Epithelial cell of proximal tubule (primary cell): ENCODE measurements at regions not wholly inside any gene's neighbourhood (a gene's known extent, or its start where the extent isn't known, plus 50 kb on each side); places are given as distances from the start of the nearest gene placed in this dataset.

Source experiments
- DNase-seq: peaks from one replicate; pipeline ENCODE4 v3.0.0-alpha.2; 2011; ENCODE audit warnings: low read depth
- H3K4me3 ChIP-seq: 2 replicates; pipeline ENCODE4 v1.5.1; 2011; ENCODE audit warnings: low read depth, mild to moderate bottlenecking, low read length
- TF ChIP-seq, protein P1 (sequence below): conservative IDR thresholded peaks from 2 replicates; pipeline ENCODE4 v1.5.1; 2012; ENCODE audit warnings: low read depth, mild to moderate bottlenecking, low read length

DNA sequence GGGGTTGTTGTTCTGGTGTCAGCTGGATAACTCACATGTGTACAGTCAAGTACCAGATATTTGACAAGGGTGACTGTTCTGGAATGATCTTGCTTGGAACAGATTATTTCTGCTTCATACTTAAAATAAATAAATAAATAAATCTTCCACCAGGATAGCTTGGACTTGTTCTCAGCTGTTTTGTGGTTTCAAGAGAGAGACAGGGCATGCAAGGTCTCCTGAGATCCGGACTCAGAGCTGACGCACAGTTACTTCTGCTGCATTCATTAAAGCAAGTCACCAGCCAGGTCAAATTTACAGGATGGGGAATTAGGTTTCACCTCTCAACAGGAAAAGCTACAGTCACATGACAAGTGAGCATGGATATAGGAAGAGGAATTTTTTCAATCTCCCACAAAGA, 285.0 kb upstream of the SPTLC3 start:
- DNase-seq: peak; percentile 16
- no peak overlapping the region for H3K4me3 ChIP-seq
- TF ChIP-seq, protein P1, sequence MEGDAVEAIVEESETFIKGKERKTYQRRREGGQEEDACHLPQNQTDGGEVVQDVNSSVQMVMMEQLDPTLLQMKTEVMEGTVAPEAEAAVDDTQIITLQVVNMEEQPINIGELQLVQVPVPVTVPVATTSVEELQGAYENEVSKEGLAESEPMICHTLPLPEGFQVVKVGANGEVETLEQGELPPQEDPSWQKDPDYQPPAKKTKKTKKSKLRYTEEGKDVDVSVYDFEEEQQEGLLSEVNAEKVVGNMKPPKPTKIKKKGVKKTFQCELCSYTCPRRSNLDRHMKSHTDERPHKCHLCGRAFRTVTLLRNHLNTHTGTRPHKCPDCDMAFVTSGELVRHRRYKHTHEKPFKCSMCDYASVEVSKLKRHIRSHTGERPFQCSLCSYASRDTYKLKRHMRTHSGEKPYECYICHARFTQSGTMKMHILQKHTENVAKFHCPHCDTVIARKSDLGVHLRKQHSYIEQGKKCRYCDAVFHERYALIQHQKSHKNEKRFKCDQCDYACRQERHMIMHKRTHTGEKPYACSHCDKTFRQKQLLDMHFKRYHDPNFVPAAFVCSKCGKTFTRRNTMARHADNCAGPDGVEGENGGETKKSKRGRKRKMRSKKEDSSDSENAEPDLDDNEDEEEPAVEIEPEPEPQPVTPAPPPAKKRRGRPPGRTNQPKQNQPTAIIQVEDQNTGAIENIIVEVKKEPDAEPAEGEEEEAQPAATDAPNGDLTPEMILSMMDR: no peak

DNA sequence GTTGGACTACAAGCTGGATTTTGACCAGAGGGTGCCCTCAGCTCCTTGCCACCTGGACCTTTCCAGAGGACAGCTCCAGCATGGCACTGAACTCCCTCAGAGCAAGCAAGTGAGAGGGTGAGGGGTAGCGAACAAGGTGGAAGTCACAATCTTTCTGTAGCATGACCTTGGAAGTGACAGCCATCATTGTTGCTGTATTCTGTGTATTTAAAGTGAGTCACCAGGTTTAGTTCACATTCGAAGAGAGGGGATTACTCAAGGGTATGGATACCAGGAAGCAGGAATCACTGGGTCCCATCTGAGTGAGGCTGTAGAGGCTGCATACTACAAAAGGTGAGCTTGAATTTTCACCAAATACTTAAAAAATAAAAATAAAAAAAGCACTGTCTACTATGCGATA, 280.0 kb upstream of the SPTLC3 start:
- TF ChIP-seq, protein P1: no peak
- H3K4me3 ChIP-seq: no peak overlapping the region
- DNase-seq: no peak

DNA sequence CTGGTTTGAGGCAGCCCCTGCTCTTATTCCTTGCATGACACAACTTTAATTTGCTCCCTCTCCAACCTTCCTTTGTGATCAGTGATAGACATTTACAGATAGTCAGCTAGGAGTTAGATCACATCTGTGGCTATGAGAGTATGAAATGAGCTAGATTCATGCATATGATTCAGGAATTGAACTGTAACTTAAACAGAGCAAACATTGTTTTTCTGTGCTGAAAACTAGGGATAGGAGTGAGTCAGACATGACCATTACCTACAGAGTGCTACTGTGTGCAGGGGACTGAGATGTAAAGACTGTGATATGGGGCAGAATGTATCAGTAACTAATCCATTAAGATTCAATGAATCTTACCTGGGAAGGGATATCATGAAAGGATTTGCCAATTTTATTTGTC, 279.4 kb upstream of the SPTLC3 start:
- TF ChIP-seq, protein P1: no peak
- no peak for DNase-seq
- no peak overlapping the region for H3K4me3 ChIP-seq

DNA sequence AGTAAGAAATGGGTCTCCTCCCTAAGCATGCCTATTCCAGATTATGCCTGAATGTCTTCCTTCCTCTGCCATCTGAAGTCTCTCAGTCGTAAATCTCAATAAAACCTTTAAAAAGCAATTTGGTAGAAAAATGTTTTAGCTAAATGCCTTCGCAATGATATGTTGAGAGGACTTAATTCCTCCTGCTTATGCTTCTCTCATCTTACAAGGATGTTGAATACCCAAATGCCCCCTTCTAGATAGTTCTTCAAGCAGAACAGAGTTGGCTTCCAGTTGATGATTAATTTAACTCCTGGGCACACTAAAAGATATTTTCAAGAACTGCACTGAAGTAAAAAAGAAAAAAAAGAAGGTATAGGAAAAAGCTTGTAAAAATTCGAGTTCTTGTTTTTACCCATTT, 275.0 kb upstream of the SPTLC3 start:
- H3K4me3 ChIP-seq: no peak overlapping the region
- DNase-seq: peak; percentile 25
- TF ChIP-seq, protein P1: no peak

DNA sequence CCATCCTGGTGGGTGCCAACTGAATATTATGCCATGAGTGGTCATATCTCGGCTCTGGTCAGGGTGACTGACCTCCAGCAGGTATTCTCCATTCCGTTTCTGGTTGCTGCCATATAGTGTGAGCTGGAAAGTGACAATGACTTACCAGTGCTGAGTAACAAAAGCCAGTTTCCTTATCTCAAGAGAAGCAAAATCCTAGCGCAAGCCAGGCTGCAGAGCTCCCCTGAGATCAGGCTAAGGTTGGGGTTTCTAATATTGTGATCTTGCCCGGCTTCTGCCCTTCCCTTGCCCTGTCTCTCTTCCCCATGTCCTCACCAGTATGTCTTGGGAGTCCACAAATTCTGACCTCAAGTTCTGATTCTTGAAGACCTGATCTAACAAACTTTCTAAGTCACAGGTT, 271.3 kb upstream of the SPTLC3 start:
- DNase-seq: no peak
- TF ChIP-seq, protein P1: no peak
- H3K4me3 ChIP-seq: no peak overlapping the region

DNA sequence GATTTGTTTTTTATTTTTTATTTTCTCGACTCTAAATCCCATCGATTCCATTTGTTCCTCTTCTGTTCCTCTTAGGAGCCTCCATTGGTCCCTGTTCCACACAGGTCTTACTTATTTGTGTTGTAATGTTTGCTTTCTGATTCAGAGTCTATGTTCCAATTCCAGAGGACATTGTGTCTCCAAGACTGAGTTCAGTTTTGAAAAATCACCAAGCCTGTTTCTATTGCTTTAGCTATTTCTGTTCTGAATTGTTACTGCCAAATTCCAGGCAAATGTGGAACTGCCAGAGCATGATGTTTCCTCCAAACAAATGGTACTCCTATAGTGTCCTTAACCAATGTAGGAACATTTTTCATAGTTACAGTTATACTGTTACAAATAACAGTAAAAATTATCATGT, 270.9 kb upstream of the SPTLC3 start:
- DNase-seq: no peak
- TF ChIP-seq, protein P1: no peak
- H3K4me3 ChIP-seq: no peak overlapping the region

DNA sequence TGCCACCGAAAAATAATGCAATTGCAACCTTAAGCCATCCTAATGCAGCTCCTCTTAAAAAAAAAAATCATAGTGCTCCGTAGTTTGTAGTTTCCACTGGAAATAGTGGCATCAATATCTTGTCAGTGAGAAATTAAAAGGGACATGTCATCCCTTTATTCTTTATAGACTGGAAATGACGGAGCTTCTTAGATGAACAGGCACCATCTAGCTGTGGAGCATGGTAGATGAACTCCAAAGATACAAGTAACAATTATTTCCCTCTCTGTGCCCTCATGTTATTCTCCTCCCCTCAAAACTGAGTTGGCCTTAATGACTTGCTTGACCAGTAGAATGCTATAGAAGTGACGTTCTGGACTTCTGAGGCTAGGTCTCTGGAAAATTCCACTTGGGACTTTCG, 268.1 kb upstream of the SPTLC3 start:
- DNase-seq: no peak
- H3K4me3 ChIP-seq: no peak overlapping the region
- TF ChIP-seq, protein P1: no peak
